ENCODE measurements at regions not wholly inside any gene's neighbourhood (a gene's known extent, or its start where the extent isn't known, plus 50 kb on each side); places are given as distances from the start of the nearest gene placed in this dataset.

GRCh38 chr11:130693543-130693942 is 222.7 kb downstream of the SNX19 start:
- TF ChIP-seq CTCF (IDR thresholded peaks at IDR 0.05): no peak
- no peak for TF ChIP-seq POLR2AphosphoS5 (IDR thresholded peaks at IDR 0.05; ENCODE audit: low read depth, low read length)

Data from Panc1 (cell line).